Astrocyte of the spinal cord (primary cell): ENCODE measurements at regions not wholly inside any gene's neighbourhood (a gene's known extent, or its start where the extent isn't known, plus 50 kb on each side); places are given as distances from the start of the nearest gene placed in this dataset.
A peak's percentile ranks its signal among the peaks of the same experiment; 100 is the strongest.

Experiments used
- DNase-seq: peaks from one replicate; pipeline ENCODE4 v3.0.0; 2011; ENCODE audit warnings: low read depth, low spot score
- H3K4me3 ChIP-seq: 2 replicates; pipeline ENCODE4 v1.5.1; 2011; ENCODE audit warnings: low read depth, mild to moderate bottlenecking, low read length, moderate library complexity
- CTCF ChIP-seq: IDR thresholded peaks from 2 replicates; pipeline ENCODE4 v1.5.1; 2012; ENCODE audit warnings: low read depth, mild to moderate bottlenecking, low read length, inconsistent platforms
- in situ Hi-C: cut with HindIII; loops from 2 replicates; pipeline ENCODE4 v1.10.0; 2017; ENCODE audit warnings: low sequenced_read_pairs

- TF ChIP-seq CTCF: no peak
- no peak overlapping the region for H3K4me3 ChIP-seq
- in situ Hi-C loops: no loop called here
- DNase-seq: no peak
These were observed 635.6 kb upstream of the SORCS1 start for GRCh38 chr10:107800061-107800460.

- DNase-seq: peak; percentile 4
- H3K4me3 ChIP-seq: no peak overlapping the region
- TF ChIP-seq CTCF: no peak
- in situ Hi-C loops: no loop called here
These were observed 625.8 kb upstream of the SORCS1 start for GRCh38 chr10:107790271-107790670.

- no peak for DNase-seq
- in situ Hi-C loops: no loop called here
- no peak for TF ChIP-seq CTCF
- H3K4me3 ChIP-seq: no peak overlapping the region
These were observed 606.6 kb upstream of the SORCS1 start for GRCh38 chr10:107771066-107771465.

- TF ChIP-seq CTCF: no peak
- no peak for DNase-seq
- no peak overlapping the region for H3K4me3 ChIP-seq
- in situ Hi-C loops: no loop called here
These were observed 602.7 kb upstream of the SORCS1 start for GRCh38 chr10:107767185-107767584.

- H3K4me3 ChIP-seq: no peak overlapping the region
- DNase-seq: no peak
- in situ Hi-C loops: no loop called here
- no peak for TF ChIP-seq CTCF
These were observed 590.3 kb upstream of the SORCS1 start for GRCh38 chr10:107754814-107755213.

- DNase-seq: no peak
- no peak overlapping the region for H3K4me3 ChIP-seq
- no peak for TF ChIP-seq CTCF
- in situ Hi-C loops: no loop called here
These were observed 584.7 kb upstream of the SORCS1 start for GRCh38 chr10:107749235-107749634.

GRCh38 chr10:107747851-107748250 lies 583.3 kb upstream of the SORCS1 start:
- in situ Hi-C loops: no loop called here
- no peak for TF ChIP-seq CTCF
- no peak overlapping the region for H3K4me3 ChIP-seq
- DNase-seq: no peak
